ENCODE measurements at regions not wholly inside any gene's neighbourhood (a gene's known extent, or its start where the extent isn't known, plus 50 kb on each side); places are given as distances from the start of the nearest gene placed in this dataset.

DNA sequence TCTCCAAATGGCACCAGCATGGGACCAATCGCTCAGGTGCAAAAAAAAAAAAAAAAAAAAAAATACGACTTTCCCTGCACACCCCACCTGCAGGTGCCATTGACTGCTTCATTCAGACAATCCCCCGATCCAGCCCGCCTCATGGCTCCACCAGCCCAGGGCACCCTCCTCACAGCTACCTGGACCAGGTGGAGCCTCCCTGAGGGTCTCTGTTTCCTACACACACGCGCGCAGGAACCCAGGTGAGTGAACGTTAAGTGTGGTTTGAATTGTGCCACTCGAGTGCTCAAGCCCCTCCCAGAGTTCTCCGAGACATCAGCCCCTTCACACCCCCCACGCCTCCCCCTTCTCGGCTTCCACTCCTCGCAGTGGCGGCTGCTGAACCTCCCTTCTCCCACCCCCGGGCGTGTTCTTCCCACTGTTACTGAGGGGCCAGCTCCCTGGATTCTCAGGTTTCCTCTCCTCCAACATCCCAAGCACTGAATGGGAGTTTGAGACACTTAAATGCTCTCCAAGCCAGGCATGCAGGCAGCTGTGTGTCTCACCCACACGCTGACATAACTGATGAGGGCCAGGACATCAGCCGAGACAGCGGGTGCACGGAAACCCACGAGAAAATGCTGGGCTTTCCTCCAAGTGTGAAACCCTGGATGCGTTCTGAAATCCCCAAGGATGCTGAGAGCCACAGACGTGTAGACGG is 88.8 kb upstream of the SNTG2 start:
- DNase-seq (ENCODE audit: low read depth in 3 of 3) = no peak

DNA sequence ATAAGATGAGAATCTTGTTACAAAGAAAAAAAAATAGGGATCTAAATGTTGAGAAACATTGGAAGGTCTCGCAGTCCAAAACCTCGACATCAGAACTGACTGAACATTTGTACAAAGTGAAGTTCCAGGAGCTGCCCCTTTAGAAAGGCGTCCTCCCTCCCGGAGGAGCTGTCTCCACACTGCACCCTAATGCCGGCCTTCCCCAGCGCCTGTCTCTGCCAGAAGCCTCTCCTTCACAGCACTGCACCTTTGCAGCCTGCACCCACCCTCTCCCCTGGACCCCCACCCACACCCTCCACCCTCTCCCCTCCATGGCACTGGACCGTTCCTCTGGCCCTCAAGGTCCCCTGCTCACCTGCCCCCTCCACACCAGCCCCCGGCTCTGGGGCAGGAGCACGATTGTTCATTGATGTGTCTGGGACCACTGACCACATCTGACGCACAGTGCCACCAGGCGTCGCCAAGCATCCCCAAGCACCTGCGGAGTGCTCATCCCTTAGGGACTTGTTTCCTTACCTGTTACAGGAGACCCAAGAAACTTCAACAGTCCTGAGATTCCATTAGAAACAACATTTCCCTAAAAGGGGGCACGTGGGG is 90.3 kb upstream of the SNTG2 start:
- no peak for DNase-seq (ENCODE audit: low read depth in 3 of 3)

DNA sequence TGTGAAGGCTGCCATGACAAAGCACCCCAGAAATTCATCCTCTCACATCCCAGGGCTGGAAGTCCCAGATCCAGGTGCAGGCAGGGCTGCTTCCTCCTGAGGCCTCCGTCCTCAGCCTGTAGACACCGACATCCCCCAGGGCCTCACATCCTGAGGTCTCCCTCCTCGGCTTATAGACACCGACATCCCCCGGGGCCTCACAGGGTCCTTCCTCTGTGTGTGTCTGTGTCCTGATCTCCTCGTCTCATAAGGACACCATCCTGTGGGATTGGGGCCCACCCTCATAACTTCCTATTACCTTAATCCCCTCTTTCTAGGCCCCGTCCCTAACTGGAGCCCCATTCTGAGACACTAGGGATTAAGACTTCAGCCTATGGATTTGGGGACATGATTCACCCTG is 92.0 kb upstream of the SNTG2 start:
- DNase-seq (ENCODE audit: low read depth in 3 of 3) = no peak

DNA sequence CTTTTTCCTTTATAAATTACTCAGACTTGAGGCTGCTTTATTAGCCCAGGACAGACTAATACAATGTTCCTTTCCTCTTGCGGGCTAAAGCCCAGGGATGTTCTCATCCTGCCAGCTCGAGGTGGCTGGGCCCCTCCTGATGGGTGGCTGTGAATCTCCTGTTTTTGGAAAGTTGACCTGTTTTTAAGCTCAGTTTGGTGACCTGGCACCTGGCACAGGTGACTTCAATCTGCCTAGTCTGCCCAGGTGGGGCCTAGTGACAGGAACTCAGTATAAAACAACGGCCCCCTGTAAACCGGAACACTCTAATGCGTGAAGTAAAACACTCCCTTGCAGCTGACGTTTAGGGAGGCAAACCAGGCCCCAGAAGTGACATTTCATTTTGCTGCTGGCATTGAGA is 92.7 kb upstream of the SNTG2 start:
- no peak for DNase-seq (ENCODE audit: low read depth in 3 of 3)

DNA sequence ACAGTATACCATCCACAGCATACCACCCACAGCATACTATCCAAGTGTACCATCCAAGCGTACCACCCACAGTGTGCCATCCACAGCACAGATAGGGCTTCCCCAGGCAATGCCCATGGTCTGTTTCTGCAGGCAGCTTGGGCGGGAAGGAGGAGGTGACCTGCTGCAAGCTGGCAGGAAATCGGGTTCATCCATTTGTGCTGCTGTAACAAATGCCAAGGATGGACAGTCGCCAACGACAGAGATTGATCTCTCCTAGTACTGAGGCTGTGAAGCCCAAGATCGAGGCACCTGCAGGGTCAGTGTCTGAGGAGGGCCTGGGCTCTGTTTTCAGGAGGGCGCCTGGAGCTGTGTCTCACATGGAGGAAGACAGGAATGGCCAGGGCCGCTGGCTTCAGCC is 93.6 kb upstream of the SNTG2 start:
- no peak for DNase-seq (ENCODE audit: low read depth in 3 of 3)

DNA sequence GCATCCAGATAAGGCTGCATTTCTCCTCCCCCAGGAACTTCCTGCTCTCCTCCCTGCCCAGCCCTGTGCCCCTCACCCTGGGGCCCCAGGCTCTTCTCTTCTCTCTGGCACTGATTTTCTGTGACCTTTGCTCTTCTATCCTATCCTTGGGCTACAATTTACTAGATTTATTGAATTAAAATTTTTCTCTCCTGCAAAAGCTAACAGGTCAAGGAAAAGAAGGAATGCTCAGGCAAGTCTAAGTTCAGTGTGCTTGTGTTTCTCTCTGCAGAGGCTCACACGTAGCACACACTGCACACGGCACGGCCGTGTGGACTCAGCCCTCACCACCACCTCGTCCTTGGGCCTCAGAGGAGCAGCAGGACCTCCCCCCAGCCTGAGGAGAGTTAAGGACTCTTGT is 94.2 kb upstream of the SNTG2 start:
- DNase-seq (ENCODE audit: low read depth in 3 of 3) = no peak

DNA sequence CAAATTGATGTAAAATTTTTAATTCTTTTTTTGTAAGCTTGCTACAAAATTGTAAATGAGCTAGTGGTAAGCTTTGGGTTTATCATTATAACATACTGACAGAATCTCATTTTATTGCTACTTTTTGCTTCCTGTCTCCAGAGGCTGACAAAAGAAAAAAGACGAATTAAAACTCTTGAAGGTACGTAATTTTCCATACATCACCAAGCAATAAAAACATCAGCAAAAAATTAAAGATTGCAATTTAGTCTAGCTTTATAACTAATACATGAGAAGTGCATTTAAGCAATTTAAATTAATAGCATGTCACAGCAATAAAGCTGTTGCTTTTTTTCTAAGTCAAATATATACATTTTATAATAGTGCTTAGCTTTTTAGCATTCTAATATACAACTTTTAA is 94.6 kb upstream of the SNTG2 start:
- DNase-seq (ENCODE audit: low read depth in 3 of 3) = no peak

DNA sequence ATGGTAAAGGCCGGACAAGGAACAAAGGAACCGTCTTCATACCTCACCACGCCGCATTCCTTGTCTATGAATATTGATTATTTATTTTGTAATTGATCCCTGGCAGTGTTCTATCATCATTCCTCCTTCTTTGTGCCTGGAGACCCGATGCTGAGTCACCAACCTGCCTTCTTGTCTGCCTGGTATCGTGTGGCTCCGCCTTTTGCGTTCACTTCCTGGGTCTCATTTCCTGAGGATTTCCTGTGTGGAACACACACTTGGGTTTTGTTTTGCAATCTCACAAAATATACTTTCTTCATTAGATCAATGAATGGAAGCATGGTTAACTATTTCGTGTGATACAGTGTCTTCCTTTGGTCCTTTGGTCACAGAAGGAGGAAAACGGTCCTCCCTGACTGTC is 95.5 kb upstream of the SNTG2 start:
- DNase-seq (ENCODE audit: low read depth in 3 of 3) = no peak

DNA sequence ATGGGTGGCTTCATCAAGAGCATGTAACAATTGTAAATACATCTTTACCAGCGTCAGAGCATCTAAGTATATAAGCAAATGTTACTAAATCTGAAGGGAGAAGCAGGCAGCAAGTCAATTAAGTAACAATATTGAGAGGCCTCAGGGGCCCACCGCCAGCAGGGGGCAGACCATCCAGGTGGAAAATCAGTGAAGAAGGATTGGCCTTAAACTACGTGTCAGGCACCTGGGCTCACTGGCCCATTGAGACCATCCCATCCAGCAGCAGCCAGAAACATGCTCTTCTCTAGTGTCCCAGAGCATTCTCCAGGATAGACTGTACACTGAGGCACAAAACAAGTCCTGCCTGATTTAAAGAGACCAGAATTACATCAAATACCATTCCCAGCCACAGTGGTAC is 96.2 kb upstream of the SNTG2 start:
- no peak for DNase-seq (ENCODE audit: low read depth in 3 of 3)

DNA sequence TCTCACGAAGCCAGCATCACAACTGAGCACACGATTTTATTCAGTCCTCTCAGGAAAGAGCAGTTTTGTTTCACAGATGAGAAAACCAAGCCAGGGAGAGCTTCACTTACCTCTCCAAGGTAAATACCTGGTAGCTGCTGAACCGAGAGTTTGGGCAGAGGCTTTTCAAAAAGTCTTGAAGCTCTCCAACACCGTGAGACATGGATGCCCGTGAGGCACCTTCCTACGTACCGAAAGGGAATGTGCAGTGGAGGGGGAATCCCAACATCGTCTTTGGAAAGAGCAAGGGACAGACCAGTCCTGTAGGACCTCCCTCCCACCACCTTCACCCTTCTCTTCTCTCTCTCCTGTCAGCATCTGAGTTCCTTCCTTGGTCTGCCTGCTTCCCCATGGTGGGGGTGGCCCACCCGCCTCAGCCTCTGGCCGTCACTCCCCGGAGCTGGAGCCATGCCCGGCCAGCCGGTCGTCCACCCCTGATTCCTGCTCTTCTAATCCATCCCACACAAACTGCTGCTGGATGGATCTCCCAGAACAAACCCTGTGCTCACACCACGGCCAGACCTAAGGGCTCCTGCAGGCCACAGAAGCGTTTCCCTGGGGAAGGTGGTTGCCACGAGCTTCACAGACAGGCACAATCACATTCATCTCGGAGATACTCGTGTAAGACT is 97.3 kb upstream of the SNTG2 start:
- DNase-seq (ENCODE audit: low read depth in 3 of 3) = no peak

DNA sequence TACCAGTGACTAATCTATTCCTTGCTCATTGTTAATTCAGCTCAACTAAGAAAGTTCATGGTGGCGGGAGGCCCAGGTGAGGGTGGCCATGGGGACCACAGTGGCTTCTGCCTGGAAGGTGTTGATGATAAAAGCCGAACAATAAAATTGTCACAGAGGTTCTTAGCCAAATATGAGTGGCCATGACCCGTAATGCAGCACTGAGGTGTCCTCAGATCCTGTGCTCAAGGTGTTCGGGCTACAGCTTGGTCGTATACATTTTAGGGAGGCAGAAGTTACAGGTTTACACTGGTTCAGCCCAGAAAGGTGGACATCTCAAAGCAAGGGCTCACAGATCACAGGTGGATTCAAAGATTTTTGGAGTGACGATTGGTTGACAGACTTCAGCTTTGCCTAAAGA is 98.5 kb upstream of the SNTG2 start:
- no peak for DNase-seq (ENCODE audit: low read depth in 3 of 3)

DNA sequence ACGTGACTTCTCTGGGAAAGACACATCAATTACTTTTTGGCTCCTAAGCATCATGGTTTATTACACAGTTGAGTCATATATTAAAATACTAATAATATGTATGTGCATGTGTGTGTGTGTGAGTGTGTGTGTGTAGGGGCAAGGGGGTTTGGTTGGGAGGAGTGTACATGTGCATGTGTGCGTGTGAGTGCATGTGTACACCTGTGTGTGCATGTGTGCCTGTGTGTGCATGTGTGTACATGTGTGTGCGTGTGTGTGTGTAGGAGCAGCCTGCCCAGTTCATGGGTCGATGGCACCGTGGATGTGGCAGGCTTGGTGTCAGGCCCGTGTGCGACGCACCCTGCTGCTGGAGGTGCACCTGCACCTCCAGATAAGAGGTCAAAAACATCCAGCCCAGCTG is 99.0 kb upstream of the SNTG2 start:
- DNase-seq (ENCODE audit: low read depth in 3 of 3) = no peak

DNA sequence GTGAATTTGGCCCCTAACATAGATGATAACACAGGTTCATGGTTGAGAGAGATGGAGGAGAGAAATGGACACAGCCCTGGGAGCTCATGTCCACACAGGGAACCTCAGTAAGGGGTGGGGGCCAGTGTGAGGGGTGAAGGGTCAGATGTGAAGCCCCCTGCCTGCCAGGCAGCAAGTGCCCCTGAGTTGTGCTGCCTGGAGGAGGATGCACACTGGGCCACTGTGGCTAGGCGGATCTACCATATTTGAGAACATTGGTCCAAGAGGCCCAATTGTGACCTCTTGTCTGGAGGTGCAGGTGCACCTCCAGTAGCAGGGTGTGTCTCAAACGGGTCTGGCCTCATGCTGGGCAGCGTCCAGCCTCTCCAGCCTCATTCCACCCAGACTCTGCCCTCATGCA is 99.6 kb upstream of the SNTG2 start:
- no peak for DNase-seq (ENCODE audit: low read depth in 3 of 3)

DNA sequence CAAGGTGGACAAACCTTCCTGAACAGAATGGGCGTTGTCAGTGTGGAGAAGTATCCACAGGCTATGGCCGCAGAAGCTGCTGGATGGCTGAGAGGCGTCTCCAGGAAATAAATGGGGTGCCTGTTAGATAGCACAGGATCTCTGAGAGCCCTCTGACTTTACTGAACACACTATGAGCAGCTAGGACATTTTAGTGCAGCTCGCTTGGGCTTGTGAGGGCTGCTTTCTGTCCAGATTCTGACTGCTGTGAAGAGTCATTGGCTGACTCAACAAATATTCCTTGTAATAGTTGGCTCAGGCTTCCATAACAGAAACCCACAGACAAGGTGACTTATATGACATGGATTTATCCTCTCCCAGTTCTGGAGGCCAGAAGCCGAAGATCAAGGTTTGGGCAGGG is 100.2 kb upstream of the SNTG2 start:
- no peak for DNase-seq (ENCODE audit: low read depth in 3 of 3)

DNA sequence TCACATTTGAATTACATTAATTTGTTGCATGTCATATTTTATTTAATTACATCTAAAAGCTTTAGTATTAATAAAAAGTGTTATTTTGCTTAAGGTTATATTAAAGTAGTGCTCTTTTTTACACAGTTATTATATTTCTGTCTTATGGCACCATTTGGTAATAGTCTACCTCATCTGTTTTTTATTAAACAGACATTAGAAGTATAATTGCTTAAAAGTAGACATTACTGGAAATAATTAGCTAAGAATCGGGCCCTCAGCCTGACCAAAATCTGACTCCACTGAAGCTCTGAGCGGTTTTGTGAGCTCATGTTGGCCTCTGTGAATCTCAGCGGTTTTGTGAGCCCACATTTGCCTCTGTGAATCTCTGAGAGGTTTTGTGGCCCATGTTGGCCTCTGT is 102.5 kb upstream of the SNTG2 start:
- no peak for DNase-seq (ENCODE audit: low read depth in 3 of 3)

DNA sequence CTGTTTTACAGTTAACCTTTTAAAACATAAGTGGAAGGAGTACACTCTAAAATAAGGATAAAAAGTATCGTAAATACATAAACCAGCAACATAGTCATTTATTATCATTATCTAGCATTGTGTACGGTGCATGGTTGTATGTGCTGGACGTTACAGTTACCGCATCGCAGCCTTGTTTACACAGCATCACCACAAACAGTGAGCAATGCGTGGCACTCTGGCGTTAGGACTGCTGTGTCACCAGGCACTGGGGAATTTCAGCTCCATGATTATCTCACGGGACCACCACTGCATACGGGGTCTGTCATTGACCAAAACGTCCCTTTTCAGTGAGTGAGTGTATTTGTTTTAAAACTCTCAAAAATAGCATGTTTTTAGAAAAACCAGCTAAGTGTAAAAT is 103.0 kb upstream of the SNTG2 start:
- DNase-seq (ENCODE audit: low read depth in 3 of 3) = no peak

DNA sequence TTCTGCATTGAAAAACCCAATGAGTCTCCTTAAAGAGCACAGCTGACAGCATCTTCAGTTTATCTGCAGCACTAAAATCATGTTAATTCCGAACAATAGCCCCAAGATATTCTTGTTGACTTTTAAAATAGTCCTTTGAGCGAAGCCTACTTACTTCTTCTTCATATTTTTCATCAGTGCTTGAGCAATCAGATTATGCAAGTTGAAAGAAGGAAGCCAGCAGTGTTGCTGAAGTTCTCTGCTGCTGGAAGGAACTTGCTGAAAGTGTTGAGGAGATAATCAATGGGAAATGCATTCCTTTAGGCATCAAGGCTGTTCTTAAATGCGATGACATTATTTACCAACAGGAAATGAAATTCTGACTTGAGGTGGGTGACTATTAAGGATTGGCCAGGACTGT is 105.9 kb upstream of the SNTG2 start:
- no peak for DNase-seq (ENCODE audit: low read depth in 3 of 3)

DNA sequence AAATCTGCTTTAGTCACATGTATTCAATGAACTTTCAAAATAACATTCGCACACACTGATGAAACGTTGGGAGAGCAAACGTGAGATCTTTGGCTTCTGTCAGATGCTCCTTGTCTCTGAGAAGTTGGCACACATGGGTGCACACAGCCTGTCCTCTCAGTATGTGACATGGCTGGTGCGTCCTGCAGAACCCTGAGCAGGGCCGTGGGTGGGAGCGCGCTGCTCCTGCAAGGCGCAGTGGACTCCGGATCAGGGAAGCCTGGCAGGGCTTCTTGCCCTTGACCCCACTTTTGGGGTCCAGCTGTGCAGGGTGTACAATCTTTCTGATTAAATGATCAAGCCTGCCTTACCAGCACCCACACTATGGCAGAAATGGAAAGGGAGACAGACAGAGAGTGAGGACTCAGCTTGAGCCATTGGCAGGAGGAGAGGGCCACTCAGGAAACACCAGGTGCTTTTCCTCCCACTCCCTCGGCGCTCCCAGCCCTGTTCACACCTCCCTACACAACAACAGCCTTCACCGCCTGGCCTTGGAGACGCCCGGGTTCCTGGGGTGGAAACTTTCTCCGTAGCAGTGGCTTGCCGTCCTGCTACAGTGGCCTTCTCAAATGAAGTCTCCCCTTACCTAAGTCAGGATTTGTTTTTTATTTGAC is 108.4 kb upstream of the SNTG2 start:
- no peak for DNase-seq (ENCODE audit: low read depth in 3 of 3)

DNA sequence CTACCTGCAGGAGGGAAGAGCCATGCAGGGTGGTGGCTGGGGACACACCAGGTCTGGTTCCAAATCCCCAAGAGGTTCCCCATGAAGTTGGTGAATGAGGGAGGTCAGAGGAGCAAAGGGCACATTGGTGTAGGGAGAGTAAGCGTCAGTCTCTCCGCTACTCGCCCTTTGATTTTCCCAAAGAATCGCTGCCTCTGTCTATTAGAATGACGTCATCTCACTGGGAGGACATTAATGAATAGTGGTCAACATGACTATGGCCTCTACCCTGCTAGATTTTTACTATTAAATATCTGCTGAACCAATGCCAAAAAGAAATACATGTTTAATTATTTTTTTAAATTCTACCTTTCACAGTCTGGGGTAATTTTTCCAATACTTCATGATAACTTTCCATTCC is 109.6 kb upstream of the SNTG2 start:
- no peak for DNase-seq (ENCODE audit: low read depth in 3 of 3)

DNA sequence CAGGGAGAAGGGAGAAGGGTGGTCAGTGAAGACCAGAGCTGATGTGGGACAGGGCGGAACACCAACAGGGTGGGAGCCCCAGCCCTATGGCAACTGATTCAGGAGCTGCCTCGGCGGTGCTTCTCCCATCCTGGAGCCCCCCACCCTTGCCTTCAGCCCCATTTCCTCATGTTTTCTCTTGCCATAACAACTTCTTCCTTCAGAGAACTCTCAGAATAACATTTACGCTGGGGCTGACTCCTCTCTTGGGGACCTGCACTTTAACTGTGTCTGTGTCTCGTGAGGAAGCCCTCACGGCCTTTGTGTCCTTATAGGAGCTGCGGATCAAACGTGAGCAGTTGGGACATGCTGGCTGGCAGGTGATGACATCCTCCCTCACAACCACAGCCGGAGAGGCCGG is 116.4 kb upstream of the SNTG2 start:
- DNase-seq (ENCODE audit: low read depth in 3 of 3) = no peak

DNA sequence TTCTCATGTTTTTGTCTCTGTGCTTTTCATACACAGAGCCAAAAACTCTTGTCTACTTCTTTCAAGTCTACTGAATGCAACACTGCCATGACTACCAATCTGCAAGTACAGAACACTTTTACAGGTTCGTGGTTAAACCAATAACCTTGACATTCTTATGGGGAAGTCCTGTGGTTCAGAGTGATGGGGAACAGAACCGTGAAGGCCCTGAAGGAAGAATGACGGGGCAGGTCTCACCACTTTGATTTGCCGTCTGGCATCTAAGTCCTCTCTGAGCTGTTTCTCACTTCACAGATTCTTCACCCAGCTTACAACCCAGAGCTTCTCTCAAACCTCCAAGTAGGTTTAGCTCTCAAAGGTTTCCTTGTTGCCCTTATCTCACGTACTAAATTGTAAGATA is 117.5 kb upstream of the SNTG2 start:
- DNase-seq (ENCODE audit: low read depth in 3 of 3) = no peak

DNA sequence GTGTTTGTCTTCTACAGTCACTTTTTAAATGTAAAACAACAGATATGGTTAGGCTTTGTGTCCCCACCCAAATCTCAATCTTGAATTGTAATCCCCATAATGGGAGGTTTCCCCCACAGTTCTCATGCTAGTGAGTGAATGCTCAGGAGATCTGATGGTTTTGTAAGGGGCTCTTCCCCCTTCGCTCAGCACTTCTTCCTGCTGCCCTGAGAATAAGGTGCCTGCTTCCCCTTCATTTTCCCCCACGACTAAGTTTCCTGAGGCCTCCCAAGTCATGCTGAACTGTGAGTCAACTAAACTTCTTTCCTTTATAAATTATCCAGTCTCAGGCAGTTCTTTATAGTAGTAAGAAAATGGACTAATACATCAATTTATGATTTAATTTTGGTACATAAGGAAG is 118.0 kb upstream of the SNTG2 start:
- DNase-seq (ENCODE audit: low read depth in 3 of 3) = no peak

DNA sequence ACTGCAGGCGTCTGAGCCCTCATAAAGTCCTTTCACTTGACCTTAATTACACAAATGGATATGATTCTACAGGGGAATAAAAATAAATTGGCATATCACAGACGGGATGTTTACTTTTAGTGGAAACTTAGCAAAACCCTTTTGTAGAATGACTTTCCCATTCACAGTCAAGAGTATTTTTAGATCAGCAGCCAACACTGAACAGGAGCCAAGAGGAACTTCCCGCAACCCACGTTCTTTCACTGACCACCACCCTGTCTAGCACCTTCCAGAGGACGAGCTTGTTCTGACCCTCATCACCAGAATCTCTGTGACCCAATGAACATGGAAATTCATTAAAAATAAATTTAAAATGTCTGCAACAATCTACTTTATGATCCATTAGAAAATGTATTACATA is 119.0 kb upstream of the SNTG2 start:
- no peak for DNase-seq (ENCODE audit: low read depth in 3 of 3)

Data from stimulated activated CD4-positive, alpha-beta T cell treated with anti-CD3 and anti-CD28 coated beads, TNF-alpha, amount 100 ng/mL, for 4 hours (primary cell).